ENCODE measurements at regions not wholly inside any gene's neighbourhood (a gene's known extent, or its start where the extent isn't known, plus 50 kb on each side); places are given as distances from the start of the nearest gene placed in this dataset.

GRCh38 chr2:137729305-137729704 is 235.0 kb upstream of the HNMT start:
- no peak for DNase-seq

DNA sequence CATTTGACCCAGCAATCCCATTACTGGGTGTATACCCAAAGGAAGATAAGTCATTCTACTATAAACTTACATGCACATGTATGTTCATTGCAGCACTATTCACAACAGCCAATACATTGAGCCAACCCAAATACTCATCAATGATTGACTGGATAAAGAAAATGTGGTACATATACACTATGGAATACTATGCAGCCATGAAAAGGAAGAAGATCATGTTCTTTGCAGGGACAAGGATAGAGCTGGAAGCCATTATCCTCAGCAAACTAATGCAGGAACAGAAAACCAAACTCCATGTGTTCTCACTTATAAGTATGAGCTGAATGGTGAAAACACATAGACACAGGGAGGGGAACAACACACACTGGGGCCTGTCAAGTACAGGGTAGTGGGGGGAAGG is 226.7 kb upstream of the HNMT start:
- no peak for DNase-seq

DNA sequence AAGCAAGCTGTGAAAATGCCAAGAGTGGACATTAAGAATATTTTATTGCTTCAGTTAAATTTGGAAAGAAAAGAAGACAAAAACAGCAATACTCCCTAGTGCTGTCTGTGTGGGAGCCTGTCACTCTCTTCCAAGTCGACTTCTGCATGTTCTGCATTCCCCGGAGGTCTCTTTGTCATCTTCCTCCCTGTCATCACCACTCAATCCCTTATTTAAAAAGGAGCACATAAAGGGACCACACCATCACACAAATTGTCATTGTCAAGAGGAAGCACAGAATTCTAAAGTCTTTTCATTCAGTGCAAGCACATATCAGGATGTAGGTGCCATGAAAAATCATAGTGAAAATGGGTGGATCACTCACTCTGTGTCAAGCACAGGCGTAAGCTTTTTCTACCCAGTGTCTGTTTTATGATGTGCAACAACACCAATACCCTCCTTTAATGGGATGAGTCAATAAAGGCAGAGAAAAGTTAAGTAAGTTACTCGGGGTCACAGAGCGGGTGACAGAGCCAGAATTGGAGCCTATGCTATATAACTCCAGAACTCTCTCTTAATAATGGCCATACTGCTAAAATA is 222.4 kb upstream of the HNMT start:
- DNase-seq: no peak

DNA sequence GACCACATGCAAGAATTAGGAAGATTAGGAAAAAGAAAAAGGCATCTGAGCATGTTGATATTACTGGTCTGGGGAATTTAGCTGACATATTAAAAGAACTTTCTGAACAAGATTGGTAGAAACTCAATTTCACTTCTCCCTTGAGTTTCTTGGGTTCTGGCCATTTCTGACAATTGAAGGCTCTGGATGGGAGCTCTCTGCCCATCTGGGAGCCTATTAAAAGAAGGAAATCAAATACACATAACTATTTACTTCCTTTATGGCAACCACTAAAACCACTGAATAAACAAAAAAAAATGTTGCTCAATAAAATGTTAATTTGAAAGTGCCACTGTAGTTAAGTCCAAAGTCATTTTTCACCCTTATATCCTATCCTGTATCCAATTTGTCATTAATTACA is 216.8 kb upstream of the HNMT start:
- no peak for DNase-seq

DNA sequence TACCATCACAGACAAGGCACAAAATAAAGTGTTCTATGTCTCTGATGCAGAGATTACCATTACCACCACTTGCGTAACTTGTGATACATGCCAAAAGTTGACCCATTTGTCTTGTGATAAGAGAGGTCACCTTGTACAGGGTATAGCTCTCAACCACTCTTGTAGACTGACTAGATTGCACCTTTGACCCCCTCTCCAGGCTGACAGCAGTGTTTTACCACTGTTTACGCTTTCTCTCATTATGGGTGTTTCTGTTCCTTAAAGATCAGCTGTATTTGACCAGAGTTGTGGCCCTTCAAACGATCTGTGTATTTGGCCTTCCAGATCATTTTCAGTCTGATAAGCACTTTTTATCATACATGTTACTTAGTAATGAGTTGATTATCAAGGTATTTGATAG is 215.7 kb upstream of the HNMT start:
- DNase-seq: no peak

GRCh38 chr2:137764646-137765045 is 199.6 kb upstream of the HNMT start:
- no peak for DNase-seq

DNA sequence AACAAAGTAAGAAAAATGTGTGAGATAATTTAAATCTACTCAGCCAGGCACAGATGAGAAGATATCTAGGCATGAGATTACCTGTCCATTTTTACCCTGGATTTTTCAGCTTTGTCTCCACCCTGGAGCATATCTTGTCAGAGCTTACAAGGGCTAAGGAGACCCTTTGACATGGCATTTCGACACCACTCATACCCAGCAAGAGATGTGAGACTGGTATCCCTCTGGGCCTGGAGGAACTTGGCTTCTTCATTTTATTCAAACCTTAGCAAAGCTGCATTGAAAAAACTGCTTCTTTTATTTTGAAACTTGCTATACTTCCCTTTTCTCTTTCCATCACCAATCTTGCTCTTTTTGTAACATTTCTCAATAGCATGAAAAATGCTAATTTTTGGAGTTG is 194.9 kb upstream of the HNMT start:
- DNase-seq: no peak

DNA sequence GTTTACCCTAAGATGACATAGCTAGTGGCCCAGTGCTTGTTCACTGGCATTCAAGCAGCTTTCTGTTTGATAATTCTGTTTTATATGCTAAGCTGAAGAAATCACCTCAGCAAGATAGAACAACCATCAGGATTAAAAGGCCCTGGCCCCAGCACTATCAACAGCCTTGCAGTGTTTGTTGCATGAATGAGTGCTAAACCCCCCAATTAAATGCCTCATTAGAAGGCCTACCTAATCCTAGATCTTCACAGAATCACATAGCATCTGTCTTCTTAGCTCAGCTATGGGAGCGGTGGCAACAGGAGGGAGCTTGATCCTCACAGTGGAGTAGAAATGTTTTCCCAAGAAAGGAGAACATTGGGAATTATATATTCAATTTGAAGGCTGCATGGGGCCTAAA is 194.1 kb upstream of the HNMT start:
- no peak for DNase-seq

DNA sequence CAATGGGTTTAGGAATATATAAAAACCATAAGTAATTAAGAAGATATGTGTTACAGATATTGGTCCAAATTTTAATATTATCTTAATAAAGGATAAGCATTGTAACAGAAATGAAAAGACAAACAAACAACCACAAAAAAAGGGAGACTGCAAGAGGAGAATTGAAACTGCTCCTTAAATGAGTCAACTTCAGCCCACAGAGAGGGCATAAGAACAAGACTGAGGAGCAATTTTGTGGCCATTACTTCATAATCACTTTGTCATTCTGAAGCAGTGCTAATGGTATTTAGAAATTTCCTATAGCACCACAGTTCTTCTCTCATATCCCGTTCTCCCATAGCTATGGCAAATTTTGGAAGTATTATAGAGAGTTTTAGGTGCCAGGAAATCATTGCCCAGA is 193.2 kb upstream of the HNMT start:
- DNase-seq: no peak

DNA sequence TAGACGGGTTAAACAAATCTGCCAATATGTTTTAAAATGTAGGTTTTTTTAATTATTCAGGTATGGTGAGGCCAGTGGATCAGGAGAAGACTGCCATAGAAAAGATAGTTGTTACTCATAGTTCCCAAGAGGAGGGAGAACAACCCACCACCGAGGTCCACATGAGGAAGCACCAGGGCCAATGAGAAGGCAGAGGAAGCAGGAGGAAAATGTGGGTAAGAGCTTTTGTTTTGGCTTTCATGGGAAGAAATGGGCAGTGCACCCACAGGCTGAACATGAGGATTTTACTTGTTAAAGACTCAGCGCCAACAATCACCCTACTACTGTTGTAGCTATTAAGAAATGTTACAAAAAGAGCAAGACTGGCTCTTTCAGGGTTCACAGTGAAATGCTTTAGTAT is 191.8 kb upstream of the HNMT start:
- no peak for DNase-seq

- no peak for DNase-seq
Observed at GRCh38 chr2:137775529-137775928, 188.7 kb upstream of the HNMT start.

GRCh38 chr2:137776697-137777096 is 187.6 kb upstream of the HNMT start:
- no peak for DNase-seq

GRCh38 chr2:137797641-137798040 is 166.6 kb upstream of the HNMT start:
- no peak for DNase-seq

DNA sequence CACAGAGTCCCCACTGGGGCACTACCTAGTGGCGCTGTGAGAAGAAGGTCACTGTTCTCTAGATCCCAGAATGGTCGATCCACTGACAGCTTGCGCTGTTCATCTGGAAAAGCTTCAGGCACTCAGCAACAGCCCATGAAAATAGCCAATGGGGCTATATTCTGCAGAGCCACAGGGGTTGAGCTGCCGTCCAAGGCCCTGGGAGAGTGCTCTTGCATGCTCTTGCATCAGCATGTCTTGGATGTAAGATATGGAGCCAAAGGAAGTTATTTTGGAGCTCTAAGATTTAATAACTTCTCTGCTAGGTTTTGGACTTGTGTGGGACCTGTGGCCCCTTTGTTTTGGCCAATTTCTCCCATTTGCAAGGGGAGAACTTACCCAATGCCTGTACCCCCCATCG is 164.7 kb upstream of the HNMT start:
- no peak for DNase-seq

GRCh38 chr2:137800386-137800785 is 163.9 kb upstream of the HNMT start:
- no peak for DNase-seq

GRCh38 chr2:137801228-137801627 is 163.0 kb upstream of the HNMT start:
- DNase-seq: no peak

- DNase-seq: no peak
Observed at GRCh38 chr2:137802038-137802437, 162.2 kb upstream of the HNMT start.

GRCh38 chr2:137806068-137806805 is 158.0 kb upstream of the HNMT start:
- DNase-seq: no peak

- no peak for DNase-seq
Observed at GRCh38 chr2:137809252-137809651, 155.0 kb upstream of the HNMT start.

GRCh38 chr2:137809837-137810236 is 154.4 kb upstream of the HNMT start:
- DNase-seq: no peak

GRCh38 chr2:137812517-137812916 is 151.8 kb upstream of the HNMT start:
- DNase-seq: no peak

DNA sequence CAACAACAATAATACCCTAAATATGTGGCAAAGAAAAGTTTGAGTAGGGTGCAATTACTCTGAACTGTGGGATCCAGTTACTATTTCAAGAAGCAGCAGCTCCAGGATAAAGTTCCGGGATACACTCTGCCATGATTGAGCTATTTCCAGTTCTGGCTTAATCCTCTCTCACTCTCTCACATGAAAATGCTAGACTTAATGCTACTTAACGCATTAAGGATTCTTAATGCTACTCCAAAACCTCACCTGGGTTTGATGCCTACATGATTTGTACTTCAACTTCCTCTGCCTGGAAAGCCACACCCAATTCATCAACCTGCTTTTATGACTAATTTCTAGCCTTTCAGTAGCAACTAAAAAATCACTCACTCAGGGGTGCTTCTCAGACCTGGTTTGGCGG is 151.1 kb upstream of the HNMT start:
- DNase-seq: no peak

GRCh38 chr2:137817058-137817457 is 147.2 kb upstream of the HNMT start:
- no peak for DNase-seq

DNA sequence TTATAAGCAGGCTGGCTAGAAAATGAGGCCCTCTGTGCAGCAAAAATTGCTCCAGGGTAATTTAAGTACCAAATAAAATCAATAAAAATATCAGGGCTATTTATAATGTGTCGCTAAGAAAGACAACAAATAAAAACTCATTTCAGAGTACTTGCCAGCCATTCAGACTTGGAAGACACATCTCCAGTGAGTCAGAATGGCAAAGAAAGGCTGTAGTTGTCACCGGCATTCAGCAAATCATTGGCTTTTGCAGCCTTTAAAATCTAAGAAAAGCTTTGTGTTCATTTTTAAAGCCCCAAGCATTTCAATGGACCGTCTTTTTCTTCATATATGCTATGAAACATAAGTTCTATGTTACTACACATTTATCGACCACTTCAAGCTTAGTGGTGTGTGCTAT is 141.1 kb upstream of the HNMT start:
- no peak for DNase-seq

DNA sequence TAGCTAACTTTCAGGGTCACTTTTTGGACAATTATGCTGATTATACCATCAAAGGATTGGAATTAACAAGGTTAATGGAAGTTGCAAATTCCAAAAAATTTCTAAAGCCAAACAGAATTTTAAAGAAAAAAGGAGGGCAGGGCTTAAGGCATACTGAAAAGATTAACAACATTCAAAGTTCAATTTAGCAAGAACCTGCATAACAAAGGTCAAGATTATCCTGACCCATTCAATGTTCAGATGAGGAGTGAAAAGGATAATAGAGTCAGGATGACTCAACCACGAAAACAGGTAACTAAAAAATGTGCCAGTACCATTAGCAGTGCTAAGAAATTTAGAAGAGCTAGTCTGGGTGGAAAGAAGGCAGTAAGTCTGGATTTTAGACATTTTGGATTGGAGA is 139.8 kb upstream of the HNMT start:
- no peak for DNase-seq
